Cardiac muscle cell (in vitro differentiated cells and primary cell): ENCODE measurements at regions not wholly inside any gene's neighbourhood (a gene's known extent, or its start where the extent isn't known, plus 50 kb on each side); places are given as distances from the start of the nearest gene placed in this dataset.

Experiments used
- DNase-seq, 2 donors: peaks; one replicate each; pipeline versions ENCODE4 v3.0.0 to v3.0.0-alpha.2; 2010 to 2017; ENCODE audit warnings: low read depth in 1 of 2, low spot score in 1 of 2
- H3K27ac ChIP-seq: fragments of 200-600 bp; sonication (generic); 2 replicates; pipeline ENCODE4 v1.5.1; 2016
- H3K27me3 ChIP-seq: fragments of 200-600 bp; sonication (generic); 2 replicates; pipeline ENCODE4 v1.6.0; 2016; ENCODE audit warnings: control low read depth
- H3K36me3 ChIP-seq: fragments of 200-600 bp; sonication (generic); 2 replicates; pipeline ENCODE4 v1.5.1; 2016; ENCODE audit warnings: control low read depth
- H3K4me1 ChIP-seq: fragments of 200-600 bp; sonication (generic); 2 replicates; pipeline ENCODE4 v1.8.1; 2017; ENCODE audit warnings: low read depth, mild to moderate bottlenecking, mixed run types
- H3K4me3 ChIP-seq: fragments of 200-600 bp; sonication (generic); 2 replicates; pipeline ENCODE4 v1.5.1; 2016; ENCODE audit warnings: mild to moderate bottlenecking
- H3K9me3 ChIP-seq: fragments of 200-600 bp; sonication (generic); 2 replicates; pipeline ENCODE4 v1.5.1; 2017; ENCODE audit warnings: low read depth, mild to moderate bottlenecking, control low read depth
- CTCF ChIP-seq: IDR thresholded peaks from 2 replicates; pipeline ENCODE4 v1.5.1; 2012; ENCODE audit warnings: low read depth, mild to moderate bottlenecking, low read length

- Histone ChIP-seq H3K4me3 (no peak overlapping the region), H3K9me3 (no peaks in the 10 kb centered on the region), H3K4me1 (no peaks in the 10 kb centered on the region), H3K27ac (no peak overlapping the region), H3K27me3 (no peaks in the 10 kb centered on the region), H3K36me3 (no peaks in the 10 kb centered on the region)
- no peak for DNase-seq
- TF ChIP-seq CTCF: no peak
Observed at GRCh38 chr6:168372889-168373288, 53.3 kb upstream of the DACT2 start.

GRCh38 chr6:168373389-168373788 lies 53.8 kb upstream of the DACT2 start:
- Histone ChIP-seq H3K36me3 (no peaks in the 10 kb centered on the region), H3K27ac (no peak overlapping the region), H3K27me3 (no peaks in the 10 kb centered on the region), H3K4me3 (no peak overlapping the region), H3K4me1 (no peaks in the 10 kb centered on the region), H3K9me3 (no peaks in the 10 kb centered on the region)
- TF ChIP-seq CTCF: no peak
- DNase-seq: no peak

- H3K27ac ChIP-seq: no peak overlapping the region
- no peaks in the 10 kb centered on the region for H3K4me1 ChIP-seq
- no peaks in the 10 kb centered on the region for H3K36me3 ChIP-seq
- H3K9me3 ChIP-seq: no peaks in the 10 kb centered on the region
- no peak for DNase-seq
- no peak for TF ChIP-seq CTCF
- H3K4me3 ChIP-seq: no peak overlapping the region
- no peaks in the 10 kb centered on the region for H3K27me3 ChIP-seq
Observed at GRCh38 chr6:168374051-168374502, 54.5 kb upstream of the DACT2 start.

GRCh38 chr6:168374541-168375071 lies 55.0 kb upstream of the DACT2 start:
- DNase-seq: no peak
- H3K9me3 ChIP-seq: no peaks in the 10 kb centered on the region
- no peaks in the 10 kb centered on the region for H3K4me1 ChIP-seq
- no peaks in the 10 kb centered on the region for H3K27me3 ChIP-seq
- H3K36me3 ChIP-seq: no peaks in the 10 kb centered on the region
- no peak for TF ChIP-seq CTCF
- H3K27ac ChIP-seq: no peak overlapping the region
- H3K4me3 ChIP-seq: no peak overlapping the region

GRCh38 chr6:168376120-168376519 lies 56.5 kb upstream of the DACT2 start:
- Histone ChIP-seq H3K4me1 (no peaks in the 10 kb centered on the region), H3K4me3 (no peak overlapping the region), H3K9me3 (no peaks in the 10 kb centered on the region), H3K27ac (no peak overlapping the region), H3K36me3 (no peaks in the 10 kb centered on the region), H3K27me3 (no peaks in the 10 kb centered on the region)
- DNase-seq: no peak
- no peak for TF ChIP-seq CTCF
